ENCODE measurements at regions not wholly inside any gene's neighbourhood (a gene's known extent, or its start where the extent isn't known, plus 50 kb on each side); places are given as distances from the start of the nearest gene placed in this dataset.
"Not testable (repeated sequence)": the region's sequence is repeated elsewhere in the genome, so short reads cannot be mapped to it uniquely, and the experiment has no call there.

DNA sequence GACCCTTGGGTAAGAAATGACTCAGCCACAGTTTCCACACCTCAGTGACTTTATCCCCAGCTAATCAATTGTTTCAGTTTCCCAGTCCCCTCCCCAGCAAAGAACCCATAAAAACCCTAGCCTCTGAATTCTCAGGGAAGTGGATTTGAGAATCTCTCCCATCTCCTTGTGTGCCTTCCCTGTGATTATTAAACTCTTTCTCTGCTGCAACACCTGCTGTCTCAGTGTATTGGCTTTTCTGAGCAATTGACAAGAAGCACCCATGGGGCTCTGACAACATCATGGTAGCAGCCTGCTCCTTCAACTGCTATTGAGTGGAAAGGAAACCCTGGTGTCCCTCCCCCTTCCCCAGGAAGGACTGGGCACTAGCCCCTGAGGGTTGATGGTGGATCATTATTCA is 73.7 kb downstream of the UQCRFS1 start:
- TF ChIP-seq, protein P1, sequence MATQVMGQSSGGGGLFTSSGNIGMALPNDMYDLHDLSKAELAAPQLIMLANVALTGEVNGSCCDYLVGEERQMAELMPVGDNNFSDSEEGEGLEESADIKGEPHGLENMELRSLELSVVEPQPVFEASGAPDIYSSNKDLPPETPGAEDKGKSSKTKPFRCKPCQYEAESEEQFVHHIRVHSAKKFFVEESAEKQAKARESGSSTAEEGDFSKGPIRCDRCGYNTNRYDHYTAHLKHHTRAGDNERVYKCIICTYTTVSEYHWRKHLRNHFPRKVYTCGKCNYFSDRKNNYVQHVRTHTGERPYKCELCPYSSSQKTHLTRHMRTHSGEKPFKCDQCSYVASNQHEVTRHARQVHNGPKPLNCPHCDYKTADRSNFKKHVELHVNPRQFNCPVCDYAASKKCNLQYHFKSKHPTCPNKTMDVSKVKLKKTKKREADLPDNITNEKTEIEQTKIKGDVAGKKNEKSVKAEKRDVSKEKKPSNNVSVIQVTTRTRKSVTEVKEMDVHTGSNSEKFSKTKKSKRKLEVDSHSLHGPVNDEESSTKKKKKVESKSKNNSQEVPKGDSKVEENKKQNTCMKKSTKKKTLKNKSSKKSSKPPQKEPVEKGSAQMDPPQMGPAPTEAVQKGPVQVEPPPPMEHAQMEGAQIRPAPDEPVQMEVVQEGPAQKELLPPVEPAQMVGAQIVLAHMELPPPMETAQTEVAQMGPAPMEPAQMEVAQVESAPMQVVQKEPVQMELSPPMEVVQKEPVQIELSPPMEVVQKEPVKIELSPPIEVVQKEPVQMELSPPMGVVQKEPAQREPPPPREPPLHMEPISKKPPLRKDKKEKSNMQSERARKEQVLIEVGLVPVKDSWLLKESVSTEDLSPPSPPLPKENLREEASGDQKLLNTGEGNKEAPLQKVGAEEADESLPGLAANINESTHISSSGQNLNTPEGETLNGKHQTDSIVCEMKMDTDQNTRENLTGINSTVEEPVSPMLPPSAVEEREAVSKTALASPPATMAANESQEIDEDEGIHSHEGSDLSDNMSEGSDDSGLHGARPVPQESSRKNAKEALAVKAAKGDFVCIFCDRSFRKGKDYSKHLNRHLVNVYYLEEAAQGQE (IDR thresholded peaks at IDR 0.05; ENCODE audit: insufficient replicate concordance, low read depth), result no peak
- no peak overlapping the region for H3K27ac ChIP-seq (replicated peaks)

DNA sequence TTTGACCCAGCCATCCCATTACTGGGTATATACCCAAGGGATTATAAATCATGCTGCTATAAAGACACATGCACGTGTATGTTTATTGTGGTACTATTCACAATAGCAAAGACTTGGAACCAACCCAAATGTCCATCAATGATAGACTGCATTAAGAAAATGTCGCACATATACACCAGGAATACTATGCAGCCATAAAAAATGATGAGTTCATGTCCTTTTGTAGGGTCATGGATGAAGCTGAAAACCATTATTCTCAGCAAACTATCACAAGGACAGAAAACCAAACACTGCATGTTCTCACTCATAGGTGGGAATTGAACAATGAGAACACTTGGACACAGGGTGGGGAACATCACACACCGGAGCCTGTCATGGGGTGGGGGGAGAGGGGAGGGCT is 74.7 kb downstream of the UQCRFS1 start:
- H3K4me3 ChIP-seq (replicated peaks; ENCODE audit: insufficient read depth, low read length); DNase-seq (ENCODE audit: low read depth in 1 of 2, low spot score in 1 of 2); H3K27me3 ChIP-seq (ENCODE audit: insufficient read depth, poor library complexity, severe bottlenecking); H3K27ac ChIP-seq (replicated peaks): not testable (repeated sequence)

More for the DNA sequence above, 73.7 kb downstream of the UQCRFS1 start:
- Histone ChIP-seq H3K4me3 (replicated peaks; ENCODE audit: insufficient read depth, low read length) (no peak overlapping the region), H3K27me3 (ENCODE audit: insufficient read depth, poor library complexity, severe bottlenecking) (no peaks in the 10 kb centered on the region)
- no peak for DNase-seq (ENCODE audit: low read depth in 1 of 2, low spot score in 1 of 2)

DNA sequence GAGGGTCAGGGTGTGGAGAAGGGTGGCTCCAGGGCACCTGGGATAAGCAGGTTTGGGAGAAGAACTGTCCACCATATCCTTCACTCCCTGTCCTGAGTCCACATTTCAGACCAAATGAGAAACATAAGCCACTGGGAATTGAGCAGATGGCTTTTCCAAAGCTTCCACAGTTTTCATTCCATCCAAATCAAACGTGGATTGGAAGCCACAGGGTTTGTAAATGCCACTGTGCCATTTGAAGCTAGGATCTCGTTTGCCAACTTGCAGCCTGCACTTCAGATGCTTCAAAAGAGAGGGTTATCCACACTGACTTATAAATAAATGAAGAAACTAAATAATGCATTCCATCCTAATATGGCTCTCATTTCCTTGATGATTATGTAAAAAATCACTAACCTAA is 81.5 kb downstream of the UQCRFS1 start:
- Histone ChIP-seq H3K27ac (replicated peaks) (no peak overlapping the region), H3K4me3 (replicated peaks; ENCODE audit: insufficient read depth, low read length) (no peak overlapping the region), H3K27me3 (ENCODE audit: insufficient read depth, poor library complexity, severe bottlenecking) (no peaks in the 10 kb centered on the region)
- DNase-seq (ENCODE audit: low read depth in 1 of 2, low spot score in 1 of 2), result no peak
- TF ChIP-seq GABPA (IDR thresholded peaks at IDR 0.05; ENCODE audit: low read depth), result no peak
- no peak for TF ChIP-seq POLR2AphosphoS5 (IDR thresholded peaks at IDR 0.05; ENCODE audit: low read depth)
- TF ChIP-seq, protein P2, sequence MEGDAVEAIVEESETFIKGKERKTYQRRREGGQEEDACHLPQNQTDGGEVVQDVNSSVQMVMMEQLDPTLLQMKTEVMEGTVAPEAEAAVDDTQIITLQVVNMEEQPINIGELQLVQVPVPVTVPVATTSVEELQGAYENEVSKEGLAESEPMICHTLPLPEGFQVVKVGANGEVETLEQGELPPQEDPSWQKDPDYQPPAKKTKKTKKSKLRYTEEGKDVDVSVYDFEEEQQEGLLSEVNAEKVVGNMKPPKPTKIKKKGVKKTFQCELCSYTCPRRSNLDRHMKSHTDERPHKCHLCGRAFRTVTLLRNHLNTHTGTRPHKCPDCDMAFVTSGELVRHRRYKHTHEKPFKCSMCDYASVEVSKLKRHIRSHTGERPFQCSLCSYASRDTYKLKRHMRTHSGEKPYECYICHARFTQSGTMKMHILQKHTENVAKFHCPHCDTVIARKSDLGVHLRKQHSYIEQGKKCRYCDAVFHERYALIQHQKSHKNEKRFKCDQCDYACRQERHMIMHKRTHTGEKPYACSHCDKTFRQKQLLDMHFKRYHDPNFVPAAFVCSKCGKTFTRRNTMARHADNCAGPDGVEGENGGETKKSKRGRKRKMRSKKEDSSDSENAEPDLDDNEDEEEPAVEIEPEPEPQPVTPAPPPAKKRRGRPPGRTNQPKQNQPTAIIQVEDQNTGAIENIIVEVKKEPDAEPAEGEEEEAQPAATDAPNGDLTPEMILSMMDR (IDR thresholded peaks at IDR 0.05; ENCODE audit: insufficient read depth, low read length), result no peak
- TF ChIP-seq, protein P1 (IDR thresholded peaks at IDR 0.05; ENCODE audit: insufficient replicate concordance, low read depth), result no peak
- TF ChIP-seq SPI1 (IDR thresholded peaks at IDR 0.05; ENCODE audit: borderline replicate concordance, low read depth), result no peak

DNA sequence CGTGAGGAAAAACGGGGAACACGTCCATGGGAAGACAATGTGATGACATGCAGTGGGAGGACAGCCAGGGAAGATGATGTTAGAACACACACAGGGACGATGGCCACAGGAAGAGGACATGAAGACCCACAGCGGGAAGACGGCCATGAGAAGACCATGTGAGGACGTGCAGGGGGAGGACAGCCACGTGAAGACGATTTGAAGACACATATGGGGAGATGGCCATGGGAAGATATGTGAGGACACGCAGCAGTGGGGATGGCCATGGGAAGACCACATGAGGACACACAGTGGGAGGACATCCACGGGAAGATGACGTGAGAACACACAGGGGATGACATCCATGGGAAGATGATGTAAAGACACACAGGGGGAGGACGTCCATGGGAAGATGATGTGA is 83.8 kb downstream of the UQCRFS1 start:
- TF ChIP-seq POLR2AphosphoS5 (IDR thresholded peaks at IDR 0.05; ENCODE audit: low read depth) (no peak), GABPA (IDR thresholded peaks at IDR 0.05; ENCODE audit: low read depth) (no peak), SPI1 (IDR thresholded peaks at IDR 0.05; ENCODE audit: borderline replicate concordance, low read depth) (no peak)
- TF ChIP-seq, protein P1 (IDR thresholded peaks at IDR 0.05; ENCODE audit: insufficient replicate concordance, low read depth), result no peak
- TF ChIP-seq, protein P2 (IDR thresholded peaks at IDR 0.05; ENCODE audit: insufficient read depth, low read length), result no peak
- no peak for DNase-seq (ENCODE audit: low read depth in 1 of 2, low spot score in 1 of 2)
- Histone ChIP-seq H3K27ac (replicated peaks) (no peak overlapping the region), H3K4me3 (replicated peaks; ENCODE audit: insufficient read depth, low read length) (no peak overlapping the region), H3K27me3 (ENCODE audit: insufficient read depth, poor library complexity, severe bottlenecking) (no peaks in the 10 kb centered on the region)
